ENCODE measurements at regions not wholly inside any gene's neighbourhood (a gene's known extent, or its start where the extent isn't known, plus 50 kb on each side); places are given as distances from the start of the nearest gene placed in this dataset.

DNA sequence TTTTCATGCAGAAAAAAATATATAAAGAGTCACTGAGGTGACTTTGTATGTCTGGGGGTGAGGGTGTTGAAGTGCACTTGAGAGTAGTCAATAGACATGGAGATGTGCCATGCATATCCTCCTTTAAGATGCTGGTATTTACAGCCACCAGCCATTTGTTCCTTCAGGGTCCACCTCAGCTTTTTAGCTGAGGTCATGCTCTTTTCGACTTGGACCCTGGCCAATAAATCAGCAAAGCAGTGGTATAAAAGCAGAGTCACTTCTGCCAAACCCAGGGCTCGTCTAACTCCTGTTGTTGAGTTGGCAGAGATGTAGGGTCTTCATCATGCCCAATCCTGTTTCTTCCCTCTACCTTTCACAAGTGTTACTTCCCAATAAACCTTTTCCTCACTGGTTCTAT, 75.1 kb upstream of the OSTN start:
- no peak for DNase-seq

DNA sequence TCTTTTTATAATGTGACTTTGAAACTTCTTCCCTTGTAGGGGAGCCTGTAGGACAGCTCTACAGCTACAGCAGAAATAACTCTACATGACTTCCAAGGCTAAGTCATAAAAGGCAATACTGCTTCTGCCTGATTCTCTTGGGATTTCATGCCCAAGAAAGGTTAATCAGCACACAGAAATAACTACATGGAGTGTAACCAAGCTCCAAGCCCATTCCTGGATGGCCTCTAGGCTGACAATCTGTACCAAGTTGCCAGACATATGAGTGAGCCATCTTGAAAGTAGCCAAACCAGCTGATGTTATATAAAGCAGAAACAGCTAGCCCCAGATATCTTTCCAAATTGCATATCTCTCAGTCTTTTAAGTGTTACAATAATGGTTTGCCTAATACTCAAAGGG, 75.8 kb upstream of the OSTN start:
- H3K27me3 ChIP-seq: no peaks in the 10 kb centered on the region
- H3K4me3 ChIP-seq: no peak overlapping the region
- intact Hi-C loops (cut with DNase I; ENCODE audit: low total_unique reads): no loop called here
- H3K36me3 ChIP-seq (ENCODE audit: low read depth, missing control alignments): no peaks in the 10 kb centered on the region
- no peak for DNase-seq
- no peak for TF ChIP-seq POLR2A (IDR thresholded peaks at IDR 0.05)
- TF ChIP-seq, protein P1, sequence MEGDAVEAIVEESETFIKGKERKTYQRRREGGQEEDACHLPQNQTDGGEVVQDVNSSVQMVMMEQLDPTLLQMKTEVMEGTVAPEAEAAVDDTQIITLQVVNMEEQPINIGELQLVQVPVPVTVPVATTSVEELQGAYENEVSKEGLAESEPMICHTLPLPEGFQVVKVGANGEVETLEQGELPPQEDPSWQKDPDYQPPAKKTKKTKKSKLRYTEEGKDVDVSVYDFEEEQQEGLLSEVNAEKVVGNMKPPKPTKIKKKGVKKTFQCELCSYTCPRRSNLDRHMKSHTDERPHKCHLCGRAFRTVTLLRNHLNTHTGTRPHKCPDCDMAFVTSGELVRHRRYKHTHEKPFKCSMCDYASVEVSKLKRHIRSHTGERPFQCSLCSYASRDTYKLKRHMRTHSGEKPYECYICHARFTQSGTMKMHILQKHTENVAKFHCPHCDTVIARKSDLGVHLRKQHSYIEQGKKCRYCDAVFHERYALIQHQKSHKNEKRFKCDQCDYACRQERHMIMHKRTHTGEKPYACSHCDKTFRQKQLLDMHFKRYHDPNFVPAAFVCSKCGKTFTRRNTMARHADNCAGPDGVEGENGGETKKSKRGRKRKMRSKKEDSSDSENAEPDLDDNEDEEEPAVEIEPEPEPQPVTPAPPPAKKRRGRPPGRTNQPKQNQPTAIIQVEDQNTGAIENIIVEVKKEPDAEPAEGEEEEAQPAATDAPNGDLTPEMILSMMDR (IDR thresholded peaks at IDR 0.05): no peak
- H3K4me1 ChIP-seq: no peaks in the 10 kb centered on the region
- no peak overlapping the region for H3K27ac ChIP-seq
- H3K9me3 ChIP-seq: no peaks in the 10 kb centered on the region

More for the DNA sequence above, 75.1 kb upstream of the OSTN start:
- Histone ChIP-seq H3K27ac (no peak overlapping the region), H3K27me3 (no peaks in the 10 kb centered on the region), H3K4me3 (no peak overlapping the region), H3K9me3 (no peaks in the 10 kb centered on the region), H3K4me1 (no peaks in the 10 kb centered on the region), H3K36me3 (ENCODE audit: low read depth, missing control alignments) (no peaks in the 10 kb centered on the region)
- TF ChIP-seq, protein P1 (IDR thresholded peaks at IDR 0.05): no peak
- TF ChIP-seq POLR2A (IDR thresholded peaks at IDR 0.05): no peak
- intact Hi-C loops (cut with DNase I; ENCODE audit: low total_unique reads): no loop called here
- 37 to 41% methylated on average over 2 of the region's 2 CpGs for WGBS, 2 donors

DNA sequence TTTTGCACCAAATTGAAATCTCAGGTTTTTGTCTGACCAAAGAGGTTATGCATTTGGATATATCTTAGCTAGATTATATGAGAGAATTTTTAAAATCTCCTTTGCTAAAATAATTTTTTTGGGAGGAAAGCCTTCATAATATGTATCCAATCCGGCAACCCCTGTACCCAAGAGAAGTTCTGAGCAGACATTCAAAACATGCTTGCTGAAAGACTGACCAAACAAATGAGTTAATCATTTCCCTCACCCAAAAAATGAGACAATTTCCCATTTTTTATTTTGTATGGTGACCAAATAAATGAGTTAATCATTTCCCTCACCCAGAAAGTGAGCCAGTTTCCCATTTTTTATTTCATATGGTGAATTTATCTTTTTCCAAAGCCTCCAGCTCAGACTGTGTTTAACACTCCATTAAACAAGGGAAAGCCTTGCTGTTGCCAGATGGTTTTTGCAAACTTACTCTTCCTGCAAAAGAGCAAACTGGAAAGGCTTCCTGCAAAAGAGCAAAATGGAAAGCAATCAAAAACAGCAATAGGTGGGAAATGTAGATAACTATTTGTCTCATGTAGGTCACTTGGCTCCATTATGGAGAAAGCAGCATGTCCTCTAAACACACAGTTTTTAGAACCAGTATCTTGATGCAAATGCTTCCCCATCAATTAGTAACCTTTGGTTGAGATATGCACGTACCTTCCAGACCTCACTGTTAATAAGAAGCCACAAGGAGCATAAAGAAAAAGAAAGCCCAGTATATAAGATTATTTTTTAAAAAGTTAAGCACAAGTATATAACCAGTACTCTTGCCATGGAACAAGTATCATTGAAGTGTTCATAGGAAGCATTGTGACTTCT, 78.4 kb upstream of the OSTN start:
- intact Hi-C loops (cut with DNase I; ENCODE audit: low total_unique reads): no loop called here
- Histone ChIP-seq H3K4me3 (no peak overlapping the region), H3K4me1 (no peaks in the 10 kb centered on the region), H3K27ac (no peak overlapping the region), H3K27me3 (no peaks in the 10 kb centered on the region), H3K36me3 (ENCODE audit: low read depth, missing control alignments) (no peaks in the 10 kb centered on the region), H3K9me3 (no peaks in the 10 kb centered on the region)
- DNase-seq: no peak
- 82 to 83% methylated on average over 2 of the region's 2 CpGs for WGBS, 2 donors
- TF ChIP-seq, protein P1 (IDR thresholded peaks at IDR 0.05): no peak
- no peak for TF ChIP-seq POLR2A (IDR thresholded peaks at IDR 0.05)

DNA sequence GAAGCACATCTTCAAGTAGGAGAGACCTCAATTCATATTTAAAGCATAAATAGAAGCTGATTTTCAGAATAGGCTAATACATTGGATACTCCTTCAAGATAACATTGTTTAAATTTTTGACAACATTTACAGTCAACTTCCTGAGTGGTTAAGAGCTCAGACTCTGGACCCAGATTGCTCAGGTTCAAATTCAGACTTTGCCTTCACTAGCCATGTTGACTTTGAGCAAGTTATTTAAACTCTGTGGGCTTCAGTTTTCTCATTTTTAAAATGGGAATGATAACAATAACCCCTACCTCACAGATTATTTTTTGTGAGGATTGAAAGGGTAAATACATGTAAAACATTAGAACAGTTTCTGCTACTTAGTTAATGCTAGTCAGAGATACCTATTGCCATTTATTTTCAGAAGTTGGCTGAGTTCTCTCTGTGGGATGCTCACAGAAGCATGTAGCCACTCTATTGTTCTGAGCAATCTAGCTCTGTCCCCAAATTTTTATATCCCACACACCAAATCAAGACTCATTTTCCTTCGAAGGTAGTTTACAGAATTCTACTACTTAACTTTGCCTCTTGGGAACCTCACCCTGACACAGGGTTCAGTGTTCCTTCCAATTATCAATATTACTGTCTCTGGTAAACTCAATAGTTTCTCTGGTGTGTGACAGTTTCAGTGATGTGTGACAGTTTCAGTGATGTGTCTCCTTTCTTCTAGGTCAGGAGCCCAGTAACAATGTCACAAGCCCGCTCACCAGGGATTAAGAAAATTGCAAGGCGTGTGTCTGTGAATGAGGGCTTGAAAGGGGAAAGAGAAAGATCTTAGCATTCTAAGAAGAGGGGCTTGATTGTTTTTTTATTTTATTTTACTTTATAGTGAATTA, 79.4 kb upstream of the OSTN start:
- intact Hi-C loops (cut with DNase I; ENCODE audit: low total_unique reads): no loop called here
- no peaks in the 10 kb centered on the region for H3K36me3 ChIP-seq (ENCODE audit: low read depth, missing control alignments)
- TF ChIP-seq, protein P1 (IDR thresholded peaks at IDR 0.05): no peak
- TF ChIP-seq POLR2A (IDR thresholded peaks at IDR 0.05): no peak
- no peak overlapping the region for H3K27ac ChIP-seq
- whole genome bisulfite sequencing, 2 donors: 89 to 91% methylated on average over 3 of the region's 3 CpGs
- H3K4me3 ChIP-seq: no peak overlapping the region
- H3K27me3 ChIP-seq: no peaks in the 10 kb centered on the region
- H3K4me1 ChIP-seq: no peaks in the 10 kb centered on the region
- DNase-seq: no peak
- H3K9me3 ChIP-seq: no peaks in the 10 kb centered on the region
